HEK293 (cell line): ENCODE measurements at regions not wholly inside any gene's neighbourhood (a gene's known extent, or its start where the extent isn't known, plus 50 kb on each side); places are given as distances from the start of the nearest gene placed in this dataset.

ENCODE experiments used
- CTCF ChIA-PET: fragments of 350-600 bp; formaldehyde crosslinking; extraction: SDS; loops from one replicate; lab custom pipeline; 2021; ENCODE audit warnings: antibody characterized with exemption; lab: Yijun Ruan, JAX
- POLR2A ChIA-PET: fragments of 300-600 bp; formaldehyde crosslinking; extraction: SDS; loops from one replicate; lab custom pipeline; 2020; ENCODE audit warnings: antibody characterized with exemption, inconsistent platforms; lab: Yijun Ruan, JAX
- H3K27ac ChIP-seq: fragments of 200-500 bp; sonication (Bioruptor generic); 2 replicates; pipeline ENCODE4 v1.5.1; 2014; ENCODE audit warnings: low read depth, low read length, control low read depth, inconsistent platforms; ENCODE audit errors: extremely low read depth
- H3K36me3 ChIP-seq, 2 experiments: fragments of 200-500 bp in 1 of 2; sonication (Bioruptor generic) in 1 of 2; 1 replicate in 1 of 2; 2 replicates in 1 of 2; pipeline ENCODE4 v1.5.1; 2014 to 2017; ENCODE audit warnings: inconsistent platforms in 2 of 2, low read length in 2 of 2; ENCODE audit not compliant: control insufficient read depth in 2 of 2, insufficient read depth in 1 of 2
- H3K4me1 ChIP-seq: fragments of 200-500 bp; sonication (Bioruptor generic); 2 replicates; pipeline ENCODE4 v1.5.1; 2014; ENCODE audit warnings: mild to moderate bottlenecking, low read length, inconsistent platforms; ENCODE audit not compliant: control insufficient read depth, insufficient read depth
- H3K4me3 ChIP-seq: 2 replicates; pipeline ENCODE4 v1.5.1; 2011; ENCODE audit warnings: low read depth, mild to moderate bottlenecking, control low read depth, low read length, moderate library complexity
- H3K9me3 ChIP-seq: fragments of 200-500 bp; sonication (Bioruptor generic); 2 replicates; pipeline ENCODE4 v1.5.1; 2014; ENCODE audit warnings: low read depth, low read length, inconsistent platforms; ENCODE audit not compliant: control insufficient read depth, insufficient read depth
- FEZF1 ChIP-seq: fragments of 450-650 bp; formaldehyde crosslinking; IDR thresholded peaks from 2 replicates; pipeline ENCODE4 v1.5.1; 2016; ENCODE audit warnings: missing biosample characterization, missing genetic modification characterization
- INSM2 ChIP-seq: fragments of 450-650 bp; formaldehyde crosslinking; IDR thresholded peaks from 2 replicates; pipeline ENCODE4 v1.5.1; 2016; ENCODE audit warnings: missing biosample characterization, missing genetic modification characterization
- KLF9 ChIP-seq: fragments of 450-650 bp; formaldehyde crosslinking; IDR thresholded peaks from 2 replicates; pipeline ENCODE4 v1.5.1; 2016; ENCODE audit warnings: missing biosample characterization, missing genetic modification characterization, low read depth
- MYNN ChIP-seq: fragments of 450-650 bp; formaldehyde crosslinking; IDR thresholded peaks from 2 replicates; pipeline ENCODE4 v1.5.1; 2016; ENCODE audit warnings: missing biosample characterization, missing genetic modification characterization, borderline replicate concordance
- OSR2 ChIP-seq: fragments of 450-650 bp; formaldehyde crosslinking; IDR thresholded peaks from 2 replicates; pipeline ENCODE4 v1.5.1; 2016; ENCODE audit warnings: missing biosample characterization, missing genetic modification characterization
- PRDM6 ChIP-seq: fragments of 450-650 bp; formaldehyde crosslinking; IDR thresholded peaks from 2 replicates; pipeline ENCODE4 v1.5.1; 2017; ENCODE audit warnings: missing biosample characterization, missing genetic modification characterization
- REST ChIP-seq: fragments of 450-650 bp; formaldehyde crosslinking; IDR thresholded peaks from 2 replicates; pipeline ENCODE4 v1.5.1; 2016; ENCODE audit warnings: missing biosample characterization, missing genetic modification characterization
- SP7 ChIP-seq: fragments of 450-650 bp; formaldehyde crosslinking; IDR thresholded peaks from 2 replicates; pipeline ENCODE4 v1.5.1; 2016; ENCODE audit warnings: missing biosample characterization, missing genetic modification characterization
- ZBTB17 ChIP-seq: fragments of 450-650 bp; formaldehyde crosslinking; IDR thresholded peaks from 2 replicates; pipeline ENCODE4 v1.5.1; 2016; ENCODE audit warnings: missing biosample characterization, missing genetic modification characterization
- ZBTB6 ChIP-seq: fragments of 450-650 bp; formaldehyde crosslinking; IDR thresholded peaks from 2 replicates; pipeline ENCODE4 v1.5.1; 2017; ENCODE audit warnings: missing biosample characterization, missing genetic modification characterization
- ZBTB8A ChIP-seq: fragments of 450-650 bp; formaldehyde crosslinking; IDR thresholded peaks from 2 replicates; pipeline ENCODE4 v1.5.1; 2016; ENCODE audit warnings: missing biosample characterization, missing genetic modification characterization
- ZIC2 ChIP-seq: fragments of 450-650 bp; formaldehyde crosslinking; IDR thresholded peaks from 2 replicates; pipeline ENCODE4 v1.5.1; 2016; ENCODE audit warnings: missing biosample characterization, missing genetic modification characterization
- ZNF274 ChIP-seq, 2 experiments: fragments of 200-500 bp in 1 of 2; fragments of 450-650 bp in 1 of 2; sonication (Bioruptor generic) in 1 of 2; formaldehyde crosslinking in 1 of 2; IDR thresholded peaks; 2 replicates each; pipeline versions ENCODE4 v1.5.1 to v1.6.1; 2014 to 2016; ENCODE audit warnings: borderline replicate concordance in 1 of 2, inconsistent platforms in 1 of 2, low read length in 1 of 2, missing biosample characterization in 1 of 2, missing genetic modification characterization in 1 of 2
- ZNF394 ChIP-seq: fragments of 450-650 bp; formaldehyde crosslinking; IDR thresholded peaks from 2 replicates; pipeline ENCODE4 v1.5.1; 2016; ENCODE audit warnings: missing biosample characterization, missing genetic modification characterization, mild to moderate bottlenecking, moderate library complexity, borderline replicate concordance
- ZNF530 ChIP-seq: fragments of 450-650 bp; formaldehyde crosslinking; IDR thresholded peaks from 2 replicates; pipeline ENCODE4 v1.5.1; 2016; ENCODE audit warnings: low read depth, missing biosample characterization, missing genetic modification characterization
- ZNF571 ChIP-seq: fragments of 450-650 bp; formaldehyde crosslinking; IDR thresholded peaks from 2 replicates; pipeline ENCODE4 v1.5.0; 2017; ENCODE audit warnings: missing biosample characterization, missing genetic modification characterization
- ZNF658 ChIP-seq: fragments of 450-650 bp; formaldehyde crosslinking; IDR thresholded peaks from 2 replicates; pipeline ENCODE4; 2016; ENCODE audit warnings: missing biosample characterization, missing genetic modification characterization
- ZNF830 ChIP-seq: fragments of 450-650 bp; IDR thresholded peaks from 2 replicates; pipeline ENCODE4 v1.5.0; 2018; ENCODE audit warnings: missing biosample characterization, missing genetic modification characterization, low read depth, mild to moderate bottlenecking, moderate library complexity
- ZSCAN23 ChIP-seq: fragments of 450-650 bp; formaldehyde crosslinking; IDR thresholded peaks from 2 replicates; pipeline ENCODE4 v1.5.1; 2016; ENCODE audit warnings: missing biosample characterization, missing genetic modification characterization
- TF ChIP-seq, protein P1 (sequence below): fragments of 450-650 bp; formaldehyde crosslinking; IDR thresholded peaks from 2 replicates; pipeline ENCODE4 v1.5.1; 2016; ENCODE audit warnings: missing biosample characterization, missing genetic modification characterization
- TF ChIP-seq, protein P2 (sequence below): fragments of 450-650 bp; formaldehyde crosslinking; IDR thresholded peaks from 2 replicates; pipeline ENCODE4 v1.5.1; 2016; ENCODE audit warnings: missing biosample characterization, missing genetic modification characterization

DNA sequence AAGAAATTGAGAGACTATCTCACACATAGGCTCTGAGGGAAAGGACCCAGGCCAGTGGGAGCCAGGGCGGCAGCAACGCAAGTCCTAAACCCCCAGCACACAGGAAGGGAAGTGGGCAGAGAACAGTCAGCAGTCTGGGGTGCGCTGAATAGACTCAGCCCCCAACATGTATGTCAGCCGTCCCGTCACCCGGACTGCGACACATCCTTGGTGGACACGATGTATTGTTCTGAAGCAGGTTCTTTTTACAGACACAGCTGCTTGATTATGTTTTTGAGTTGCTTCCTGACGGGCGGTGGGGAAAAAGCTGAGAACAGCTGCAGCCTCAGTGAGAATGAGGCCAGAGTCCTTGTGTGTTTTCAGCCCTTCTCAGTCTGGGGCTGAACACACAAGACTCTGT is 64.1 kb upstream of the CXCL14 start (continued):
- TF ChIP-seq REST (no peak), MYNN (tag by site-specific recombination) (no peak), ZBTB17 (no peak)

DNA sequence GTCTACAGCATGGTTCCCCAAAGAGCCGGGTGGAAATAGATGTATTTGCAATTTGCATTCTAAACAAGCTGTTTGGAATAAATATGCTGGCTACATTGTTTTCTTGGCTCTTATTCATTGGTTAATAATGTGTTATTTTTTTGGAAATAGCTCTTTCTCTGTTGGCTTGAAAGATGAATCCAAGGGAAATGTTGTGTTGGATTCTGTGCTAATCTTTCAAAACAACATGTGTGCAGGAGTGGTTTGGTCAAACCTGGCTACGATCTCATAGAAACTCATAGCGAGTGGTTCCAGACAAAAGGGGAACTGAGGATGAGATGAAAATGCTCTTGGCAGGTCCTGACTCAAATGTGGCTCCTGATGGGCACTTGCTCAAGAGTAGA is 63.7 kb upstream of the CXCL14 start:
- no peak for TF ChIP-seq ZNF394 (tag by site-specific recombination)
- no peak for TF ChIP-seq ZNF571 (tag by site-specific recombination)
- no peak for TF ChIP-seq ZNF530 (tag by site-specific recombination)
- TF ChIP-seq ZNF830, result no peak
- TF ChIP-seq ZSCAN23 (tag by site-specific recombination), result no peak
- TF ChIP-seq, all 188 proteins: peak for 0
- H3K9me3 ChIP-seq, result no peaks in the 10 kb centered on the region
- CTCF ChIA-PET, result no interaction called here
- H3K4me1 ChIP-seq, result peaks cover 5% of the 10 kb centered on the region; the same call in 1 of the 2 replicates
- no peak overlapping the region for H3K4me3 ChIP-seq
- no peaks in the 10 kb centered on the region for H3K36me3 ChIP-seq
- no peak overlapping the region for H3K27ac ChIP-seq
- POLR2A ChIA-PET, result no interaction called here

DNA sequence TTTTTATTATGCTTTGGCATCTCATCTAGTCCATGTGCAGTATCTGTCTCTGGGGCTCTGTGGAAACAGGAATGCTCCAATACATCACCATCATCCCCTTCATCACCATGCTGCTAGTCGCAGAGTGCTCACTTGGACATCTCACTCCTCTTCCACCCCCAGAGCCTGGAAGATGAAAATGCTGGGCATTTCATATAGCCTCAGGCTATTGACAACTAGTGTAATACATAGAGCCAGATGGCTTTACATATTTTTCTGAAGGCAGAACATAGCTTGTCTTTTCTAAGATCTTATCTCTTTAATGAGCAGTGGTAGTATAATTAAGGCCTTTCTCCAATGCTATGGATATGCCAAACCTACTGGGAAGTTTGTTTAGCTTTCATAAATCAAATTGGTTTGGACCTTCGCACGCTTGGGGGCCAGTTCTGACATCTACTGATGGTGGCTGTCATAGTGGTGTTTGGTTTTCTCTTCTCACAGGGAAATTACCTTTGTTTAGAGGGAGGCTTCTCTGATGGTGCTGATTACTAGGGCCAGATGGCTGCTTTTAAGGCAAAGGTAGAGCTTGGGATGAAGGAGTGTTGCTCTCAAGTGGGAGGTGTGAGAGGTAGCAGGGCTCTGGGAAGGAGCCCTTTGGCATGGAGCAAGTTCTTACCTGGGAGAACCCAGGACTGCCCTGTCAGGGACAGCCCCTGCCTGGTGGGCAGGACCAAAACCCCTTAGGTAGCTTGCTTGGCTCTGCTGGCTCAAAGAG is 63.1 kb upstream of the CXCL14 start:
- no peak overlapping the region for H3K27ac ChIP-seq
- H3K4me3 ChIP-seq, result no peak overlapping the region
- ChIA-PET CTCF (no interaction called here), POLR2A (no interaction called here)
- no peaks in the 10 kb centered on the region for H3K9me3 ChIP-seq
- H3K36me3 ChIP-seq, result no peaks in the 10 kb centered on the region
- peak; percentile 51 for TF ChIP-seq FEZF1 (tag by site-specific recombination)
- TF ChIP-seq PRDM6 (tag by site-specific recombination), result peak; percentile 29; the same call in 1 of the 2 replicates
- peak; percentile 27; the same call in 1 of the 2 replicates for TF ChIP-seq OSR2
- peak; percentile 51 for TF ChIP-seq ZIC2 (tag by site-specific recombination)
- no peak for TF ChIP-seq ZBTB6 (tag by site-specific recombination)
- TF ChIP-seq, protein P1, sequence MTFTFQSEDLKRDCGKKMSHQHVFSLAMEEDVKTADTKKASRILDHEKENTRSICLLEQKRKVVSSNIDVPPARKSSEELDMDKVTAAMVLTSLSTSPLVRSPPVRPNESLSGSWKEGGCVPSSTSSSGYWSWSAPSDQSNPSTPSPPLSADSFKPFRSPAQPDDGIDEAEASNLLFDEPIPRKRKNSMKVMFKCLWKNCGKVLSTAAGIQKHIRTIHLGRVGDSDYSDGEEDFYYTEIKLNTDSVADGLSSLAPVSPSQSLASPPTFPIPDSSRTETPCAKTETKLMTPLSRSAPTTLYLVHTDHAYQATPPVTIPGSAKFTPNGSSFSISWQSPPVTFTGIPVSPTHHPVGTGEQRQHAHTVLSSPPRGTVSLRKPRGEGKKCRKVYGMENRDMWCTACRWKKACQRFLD (tag by site-specific recombination), result no peak
- no peak for TF ChIP-seq INSM2 (tag by site-specific recombination)
- TF ChIP-seq, protein P2, sequence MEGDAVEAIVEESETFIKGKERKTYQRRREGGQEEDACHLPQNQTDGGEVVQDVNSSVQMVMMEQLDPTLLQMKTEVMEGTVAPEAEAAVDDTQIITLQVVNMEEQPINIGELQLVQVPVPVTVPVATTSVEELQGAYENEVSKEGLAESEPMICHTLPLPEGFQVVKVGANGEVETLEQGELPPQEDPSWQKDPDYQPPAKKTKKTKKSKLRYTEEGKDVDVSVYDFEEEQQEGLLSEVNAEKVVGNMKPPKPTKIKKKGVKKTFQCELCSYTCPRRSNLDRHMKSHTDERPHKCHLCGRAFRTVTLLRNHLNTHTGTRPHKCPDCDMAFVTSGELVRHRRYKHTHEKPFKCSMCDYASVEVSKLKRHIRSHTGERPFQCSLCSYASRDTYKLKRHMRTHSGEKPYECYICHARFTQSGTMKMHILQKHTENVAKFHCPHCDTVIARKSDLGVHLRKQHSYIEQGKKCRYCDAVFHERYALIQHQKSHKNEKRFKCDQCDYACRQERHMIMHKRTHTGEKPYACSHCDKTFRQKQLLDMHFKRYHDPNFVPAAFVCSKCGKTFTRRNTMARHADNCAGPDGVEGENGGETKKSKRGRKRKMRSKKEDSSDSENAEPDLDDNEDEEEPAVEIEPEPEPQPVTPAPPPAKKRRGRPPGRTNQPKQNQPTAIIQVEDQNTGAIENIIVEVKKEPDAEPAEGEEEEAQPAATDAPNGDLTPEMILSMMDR (tag by site-specific recombination), result no peak
- peak; percentile 97 for TF ChIP-seq SP7
- TF ChIP-seq KLF9 (tag by site-specific recombination), result no peak
- TF ChIP-seq ZNF658, result no peak
- no peak for TF ChIP-seq ZNF274 (IDR thresholded peaks at IDR 0.05; ENCODE audit: low read length)
- no peak for TF ChIP-seq ZNF274 (tag by site-specific recombination; IDR thresholded peaks at IDR 0.05; ENCODE audit: borderline replicate concordance)
- peak; percentile 25; the same call in 1 of the 2 replicates for TF ChIP-seq ZBTB8A
- H3K4me1 ChIP-seq, result peaks cover 5% of the 10 kb centered on the region; the same call in 1 of the 2 replicates
